ENCODE measurements at regions not wholly inside any gene's neighbourhood (a gene's known extent, or its start where the extent isn't known, plus 50 kb on each side); places are given as distances from the start of the nearest gene placed in this dataset.

DNA sequence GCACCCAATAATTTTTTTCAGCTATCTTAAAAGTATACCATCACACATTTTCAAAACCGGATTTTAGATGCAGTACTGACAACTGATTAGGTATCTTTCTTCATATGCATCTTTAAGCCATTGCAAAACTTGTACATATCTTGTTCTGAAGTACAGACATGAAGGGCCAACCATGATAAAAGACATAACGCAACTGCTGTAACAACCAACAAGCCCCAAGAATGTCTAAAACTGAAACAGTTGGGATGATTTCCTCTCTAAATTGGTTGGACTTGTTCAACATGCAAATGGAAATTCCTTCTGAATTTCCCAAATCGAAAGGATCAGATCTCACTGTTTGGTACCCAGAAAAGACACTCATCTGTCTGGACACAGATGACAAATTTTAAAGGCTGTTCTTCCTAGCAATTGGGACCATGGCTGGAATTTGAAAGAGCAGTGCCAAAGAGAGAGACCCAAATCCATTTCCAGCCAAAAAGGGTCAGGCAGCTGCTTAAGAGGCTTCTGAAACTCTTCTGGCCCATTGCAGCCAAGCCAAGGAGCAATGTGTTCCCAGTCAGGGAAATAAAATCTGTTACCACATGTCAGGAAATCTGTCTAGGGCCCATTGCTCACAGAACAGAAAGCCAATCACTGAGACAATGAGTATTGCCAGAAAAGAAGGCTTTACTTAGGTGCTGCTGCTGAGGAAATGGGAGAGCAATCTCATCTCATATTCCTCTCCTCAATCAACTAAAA is 1122.4 kb upstream of the USP15 start:
- DNase-seq (ENCODE audit: insufficient read length, low spot score) (no peak), FAIRE-seq (no peak)
- TF ChIP-seq, protein P1, sequence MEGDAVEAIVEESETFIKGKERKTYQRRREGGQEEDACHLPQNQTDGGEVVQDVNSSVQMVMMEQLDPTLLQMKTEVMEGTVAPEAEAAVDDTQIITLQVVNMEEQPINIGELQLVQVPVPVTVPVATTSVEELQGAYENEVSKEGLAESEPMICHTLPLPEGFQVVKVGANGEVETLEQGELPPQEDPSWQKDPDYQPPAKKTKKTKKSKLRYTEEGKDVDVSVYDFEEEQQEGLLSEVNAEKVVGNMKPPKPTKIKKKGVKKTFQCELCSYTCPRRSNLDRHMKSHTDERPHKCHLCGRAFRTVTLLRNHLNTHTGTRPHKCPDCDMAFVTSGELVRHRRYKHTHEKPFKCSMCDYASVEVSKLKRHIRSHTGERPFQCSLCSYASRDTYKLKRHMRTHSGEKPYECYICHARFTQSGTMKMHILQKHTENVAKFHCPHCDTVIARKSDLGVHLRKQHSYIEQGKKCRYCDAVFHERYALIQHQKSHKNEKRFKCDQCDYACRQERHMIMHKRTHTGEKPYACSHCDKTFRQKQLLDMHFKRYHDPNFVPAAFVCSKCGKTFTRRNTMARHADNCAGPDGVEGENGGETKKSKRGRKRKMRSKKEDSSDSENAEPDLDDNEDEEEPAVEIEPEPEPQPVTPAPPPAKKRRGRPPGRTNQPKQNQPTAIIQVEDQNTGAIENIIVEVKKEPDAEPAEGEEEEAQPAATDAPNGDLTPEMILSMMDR (IDR thresholded peaks at IDR 0.05; ENCODE audit: insufficient read depth, missing control alignments) = no peak

DNA sequence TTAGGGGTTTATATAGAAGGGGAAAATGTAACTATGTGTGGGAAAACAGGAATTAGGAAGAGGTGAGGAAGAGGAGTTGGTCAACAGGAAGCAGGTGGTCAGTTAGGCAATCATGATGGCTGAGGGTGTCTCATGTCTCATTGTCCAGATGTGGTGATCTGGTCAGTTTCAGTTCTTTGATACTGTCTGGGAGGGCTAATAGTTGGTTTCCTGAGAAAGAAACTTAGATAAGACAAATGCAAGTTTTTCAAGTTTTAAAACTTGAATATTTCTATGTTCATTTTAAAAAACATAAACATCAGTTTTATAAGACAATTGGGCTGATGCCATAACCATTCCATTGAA is 1121.8 kb upstream of the USP15 start:
- TF ChIP-seq, protein P1 (IDR thresholded peaks at IDR 0.05; ENCODE audit: insufficient read depth, missing control alignments) = no peak
- DNase-seq (ENCODE audit: insufficient read length, low spot score) = no peak
- no peak for FAIRE-seq

DNA sequence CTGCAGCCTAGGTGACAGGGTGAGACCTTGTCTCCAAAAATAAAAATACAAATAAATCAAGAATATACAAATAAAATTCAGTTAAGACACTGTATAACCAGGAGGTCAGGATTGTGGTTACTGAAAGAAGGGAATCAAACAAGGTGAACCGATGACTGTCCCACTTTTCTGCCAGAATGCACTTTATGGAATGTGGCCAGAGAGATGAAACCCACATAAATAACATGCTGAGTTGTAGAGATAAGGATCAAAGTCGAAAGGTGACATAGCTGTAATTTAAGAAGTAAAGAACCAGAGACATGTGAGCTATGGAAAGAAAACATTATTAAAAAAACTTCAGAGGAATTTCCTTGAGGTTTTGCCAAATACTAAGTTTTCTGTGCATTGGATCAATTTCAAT is 1098.2 kb upstream of the USP15 start:
- TF ChIP-seq, protein P1 (IDR thresholded peaks at IDR 0.05; ENCODE audit: insufficient read depth, missing control alignments) = no peak
- FAIRE-seq = no peak
- no peak for DNase-seq (ENCODE audit: insufficient read length, low spot score)

DNA sequence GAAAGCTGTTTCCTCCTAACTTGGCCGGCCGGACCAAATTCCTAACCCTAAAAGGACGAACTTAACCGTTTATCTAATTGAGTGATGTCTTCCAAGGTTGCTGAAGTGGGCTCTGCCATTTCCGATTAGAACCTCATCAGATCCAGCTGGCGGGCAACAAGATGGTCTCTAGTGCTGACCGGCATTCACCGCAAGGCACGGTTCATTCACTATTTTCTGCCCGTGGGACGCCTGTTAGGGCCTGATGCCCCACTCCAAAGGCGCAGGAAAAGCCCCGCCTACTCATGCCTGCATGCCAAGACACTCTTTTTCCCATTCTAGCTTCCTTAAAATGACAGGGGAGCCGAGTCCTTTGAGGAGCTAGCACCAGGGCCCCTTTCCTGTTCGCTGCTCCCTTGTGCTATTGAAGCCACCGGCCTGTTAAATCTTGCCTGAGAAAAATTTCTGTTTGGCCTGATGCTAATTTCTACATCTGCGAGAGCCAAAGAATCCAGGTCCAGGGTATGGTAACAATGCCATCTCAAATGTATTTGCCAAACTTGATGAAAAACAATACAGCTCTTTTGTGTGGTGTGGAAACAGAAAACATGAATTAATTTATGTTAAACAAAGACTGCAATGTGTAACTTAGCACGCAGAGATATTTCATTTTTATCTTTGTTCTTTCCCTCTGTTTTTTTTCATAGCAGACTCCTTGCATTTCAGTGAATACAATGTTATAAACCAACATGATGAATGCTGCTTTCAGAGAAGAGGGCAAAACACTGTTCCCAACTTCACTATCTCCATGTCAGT is 1071.2 kb upstream of the USP15 start:
- TF ChIP-seq, protein P1 (IDR thresholded peaks at IDR 0.05; ENCODE audit: insufficient read depth, missing control alignments) = no peak
- no peak for DNase-seq (ENCODE audit: insufficient read length, low spot score)
- FAIRE-seq = no peak

DNA sequence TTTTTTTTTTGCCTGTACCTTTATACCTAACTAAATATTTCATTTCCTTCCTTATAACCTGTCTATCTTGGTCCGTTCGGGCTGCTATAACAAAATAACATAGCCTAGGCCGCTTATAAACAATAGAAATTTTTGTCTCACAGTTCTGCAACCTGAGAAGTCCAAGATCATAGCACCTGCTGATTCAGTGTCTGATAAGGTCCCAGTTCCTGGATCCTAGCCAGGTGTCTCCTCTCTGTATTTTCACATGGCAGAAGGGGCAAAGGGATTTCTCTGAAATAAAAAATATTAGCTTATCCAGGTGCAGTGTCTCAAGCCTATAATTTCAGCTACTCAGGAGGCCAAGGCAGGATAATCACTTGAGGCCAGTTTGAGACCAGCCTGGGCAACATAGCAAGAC is 1046.6 kb upstream of the USP15 start:
- no peak for FAIRE-seq
- TF ChIP-seq, protein P1 (IDR thresholded peaks at IDR 0.05; ENCODE audit: insufficient read depth, missing control alignments) = no peak
- no peak for DNase-seq (ENCODE audit: insufficient read length, low spot score)

DNA sequence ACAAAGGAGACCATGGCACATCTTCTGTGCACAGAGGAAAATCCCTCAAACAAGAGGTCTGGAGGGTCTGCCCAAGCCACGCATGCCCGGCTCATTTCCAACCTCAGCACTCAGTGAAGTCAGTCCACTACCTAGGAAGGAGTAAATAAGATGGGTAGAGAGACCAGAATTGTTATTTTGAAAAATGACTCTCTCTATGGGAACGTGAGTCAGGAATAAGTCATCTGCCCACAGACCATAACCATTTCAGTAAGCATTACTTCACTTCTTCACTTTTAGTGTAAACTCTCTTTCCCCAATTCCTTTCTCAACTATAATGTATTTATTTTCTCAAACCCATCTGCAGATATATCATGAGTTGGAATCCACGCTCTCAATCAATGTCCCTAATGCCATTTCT is 1039.9 kb upstream of the USP15 start:
- TF ChIP-seq, protein P1 (IDR thresholded peaks at IDR 0.05; ENCODE audit: insufficient read depth, missing control alignments) = no peak
- FAIRE-seq = no peak
- DNase-seq (ENCODE audit: insufficient read length, low spot score) = no peak

DNA sequence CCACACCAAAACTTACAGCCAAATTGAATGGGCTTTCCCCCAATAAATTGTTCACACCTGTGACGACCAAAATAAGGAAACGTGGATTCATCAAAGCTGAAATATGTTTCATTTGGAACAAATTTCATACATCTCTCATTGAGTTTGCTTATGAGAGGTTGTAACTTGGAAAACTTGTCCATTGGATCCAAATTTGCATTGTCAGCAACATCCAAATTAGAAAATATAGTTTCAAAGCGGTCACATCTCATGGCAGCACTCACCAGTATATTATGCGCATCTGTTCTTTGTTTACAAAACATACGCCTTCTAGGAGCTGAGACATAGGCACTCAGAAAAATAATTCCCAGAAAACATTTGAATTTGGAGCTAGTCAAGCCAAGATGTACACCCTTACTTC is 1028.2 kb upstream of the USP15 start:
- TF ChIP-seq, protein P1 (IDR thresholded peaks at IDR 0.05; ENCODE audit: insufficient read depth, missing control alignments) = no peak
- FAIRE-seq = no peak

More for the DNA sequence above, 1028.2 kb upstream of the USP15 start:
- no peak for DNase-seq (ENCODE audit: insufficient read length, low spot score)
